H9 (cell line): ENCODE measurements at regions not wholly inside any gene's neighbourhood (a gene's known extent, or its start where the extent isn't known, plus 50 kb on each side); places are given as distances from the start of the nearest gene placed in this dataset.

ENCODE experiments used
- DNase-seq: peaks from one replicate; pipeline ENCODE4 v3.0.0-alpha.2; 2017
- H2AFZ ChIP-seq: one replicate; pipeline ENCODE4 v1.6.1; 2013; ENCODE audit warnings: mild to moderate bottlenecking, low read length, control low read depth, moderate library complexity
- H2AK5ac ChIP-seq: 2 replicates; pipeline ENCODE4 v1.6.1; 2013; ENCODE audit warnings: low read length, control low read depth, mixed read lengths; ENCODE audit not compliant: insufficient read length
- H2BK120ac ChIP-seq: one replicate; pipeline ENCODE4 v1.6.1; 2013; ENCODE audit warnings: low read depth, mild to moderate bottlenecking, low read length, control low read depth, inconsistent platforms; ENCODE audit not compliant: poor library complexity, severe bottlenecking
- H2BK12ac ChIP-seq: 2 replicates; pipeline ENCODE4 v1.6.1; 2013; ENCODE audit warnings: low read length, control low read depth, mixed read lengths, low read depth; ENCODE audit not compliant: insufficient read length
- H2BK15ac ChIP-seq: 2 replicates; pipeline ENCODE4 v1.6.1; 2013; ENCODE audit warnings: low read depth, low read length, control low read depth
- H2BK20ac ChIP-seq: one replicate; pipeline ENCODE4 v1.6.1; 2013; ENCODE audit warnings: low read depth, mild to moderate bottlenecking, low read length, control low read depth, inconsistent platforms; ENCODE audit not compliant: poor library complexity, severe bottlenecking
- H2BK5ac ChIP-seq: 2 replicates; pipeline ENCODE4 v1.6.1; 2013; ENCODE audit warnings: low read length, control low read depth, mixed read lengths; ENCODE audit not compliant: insufficient read length
- H3K14ac ChIP-seq: 2 replicates; pipeline ENCODE4 v1.6.1; 2013; ENCODE audit warnings: low read length, control low read depth; ENCODE audit not compliant: insufficient read depth
- H3K18ac ChIP-seq: 2 replicates; pipeline ENCODE4 v1.6.1; 2013; ENCODE audit warnings: low read depth, mild to moderate bottlenecking, mixed read lengths, low read length, control low read depth; ENCODE audit not compliant: insufficient read length
- H3K23ac ChIP-seq: 2 replicates; pipeline ENCODE4 v1.6.1; 2013; ENCODE audit warnings: low read length, control low read depth, mixed read lengths, low read depth; ENCODE audit not compliant: insufficient read length
- H3K23me2 ChIP-seq: 2 replicates; pipeline ENCODE4 v1.6.1; 2013; ENCODE audit warnings: low read depth, mild to moderate bottlenecking, mixed read lengths, low read length, control low read depth; ENCODE audit not compliant: insufficient read length, poor library complexity, severe bottlenecking
- H3K27ac ChIP-seq: 2 replicates; pipeline ENCODE4 v1.5.1; 2013; ENCODE audit warnings: low read length, control low read depth, mixed read lengths, low read depth; ENCODE audit not compliant: insufficient read length
- H3K27me3 ChIP-seq: 2 replicates; pipeline ENCODE4 v1.6.1; 2013; ENCODE audit warnings: low read length, control low read depth, inconsistent platforms; ENCODE audit not compliant: insufficient read depth
- H3K4ac ChIP-seq: 2 replicates; pipeline ENCODE4 v1.6.1; 2013; ENCODE audit warnings: low read depth, mild to moderate bottlenecking, control low read depth, inconsistent platforms, low read length, moderate library complexity
- H3K4me1 ChIP-seq: 2 replicates; pipeline ENCODE4 v1.6.1; 2013; ENCODE audit warnings: low read length, control low read depth, inconsistent platforms; ENCODE audit not compliant: insufficient read depth
- H3K4me2 ChIP-seq: 2 replicates; pipeline ENCODE4 v1.6.1; 2013; ENCODE audit warnings: low read length, control low read depth, mixed read lengths; ENCODE audit not compliant: insufficient read length, insufficient read depth
- H3K56ac ChIP-seq: 2 replicates; pipeline ENCODE4 v1.6.1; 2013; ENCODE audit warnings: low read depth, mild to moderate bottlenecking, mixed read lengths, low read length, control low read depth; ENCODE audit not compliant: insufficient read length
- H3K79me1 ChIP-seq: 2 replicates; pipeline ENCODE4 v1.6.1; 2013; ENCODE audit warnings: low read depth, mild to moderate bottlenecking, moderate library complexity, low read length, control low read depth, inconsistent platforms; ENCODE audit not compliant: insufficient read depth, poor library complexity, severe bottlenecking
- H3K79me2 ChIP-seq: 2 replicates; pipeline ENCODE4 v1.6.1; 2013; ENCODE audit warnings: low read length, control low read depth, inconsistent platforms; ENCODE audit not compliant: insufficient read depth
- H3K9ac ChIP-seq: 2 replicates; pipeline ENCODE4 v1.6.1; 2013; ENCODE audit warnings: low read length, control low read depth, mixed read lengths; ENCODE audit not compliant: insufficient read length; ENCODE audit errors: extremely low read depth
- H3K9me3 ChIP-seq: one replicate; pipeline ENCODE4 v1.6.1; 2013; ENCODE audit warnings: low read depth, low read length, inconsistent platforms; ENCODE audit not compliant: control insufficient read depth
- H3T11ph ChIP-seq: one replicate; pipeline ENCODE4 v1.6.1; 2013; ENCODE audit warnings: mild to moderate bottlenecking, low read length, control low read depth, inconsistent platforms
- H4K20me1 ChIP-seq: one replicate; pipeline ENCODE4 v1.6.1; 2013; ENCODE audit not compliant: control insufficient read depth, insufficient read length, insufficient read depth
- H4K5ac ChIP-seq: 2 replicates; pipeline ENCODE4 v1.6.1; 2013; ENCODE audit warnings: low read depth, mild to moderate bottlenecking, mixed read lengths, low read length, control low read depth; ENCODE audit not compliant: insufficient read length
- H4K8ac ChIP-seq: replicated peaks from 2 replicates; pipeline ENCODE4 v1.6.1; 2013; ENCODE audit warnings: low read length, control low read depth, mixed read lengths, low read depth; ENCODE audit not compliant: insufficient read length
- H4K91ac ChIP-seq: 2 replicates; pipeline ENCODE4 v1.6.1; 2013; ENCODE audit warnings: low read depth, mild to moderate bottlenecking, moderate library complexity, mixed read lengths, low read length, control low read depth; ENCODE audit not compliant: insufficient read length
- H3K27ac Mint-ChIP-seq, 3 experiments: 2 replicates in 2 of 3; 3 replicates in 1 of 3; pipeline ENCODE4 v1.8.0; 2020 to 2021; ENCODE audit warnings: mixed read lengths in 3 of 3, mild to moderate bottlenecking in 1 of 3, moderate library complexity in 1 of 3
- H3K27me3 Mint-ChIP-seq: 2 replicates; pipeline ENCODE4 v1.8.0; 2021; ENCODE audit warnings: low read depth, mild to moderate bottlenecking, moderate library complexity, mixed read lengths
- H3K36me3 Mint-ChIP-seq, 3 experiments: 2 replicates in 2 of 3; 3 replicates in 1 of 3; pipeline ENCODE4 v1.8.0; 2020 to 2021; ENCODE audit warnings: low read depth in 3 of 3, mixed read lengths in 3 of 3; ENCODE audit not compliant: insufficient read depth in 1 of 3
- H3K4me1 Mint-ChIP-seq, 2 experiments: 2 replicates each; pipeline ENCODE4 v1.8.0; 2020; ENCODE audit warnings: mixed read lengths in 2 of 2
- H3K4me3 Mint-ChIP-seq, 2 experiments: 2 replicates in 1 of 2; 3 replicates in 1 of 2; pipeline ENCODE4 v1.8.0; 2020 to 2021; ENCODE audit warnings: mild to moderate bottlenecking in 2 of 2, mixed read lengths in 2 of 2, moderate library complexity in 1 of 2
- H3K9me3 Mint-ChIP-seq, 2 experiments: 2 replicates in 1 of 2; 3 replicates in 1 of 2; pipeline ENCODE4 v1.8.0; 2020; ENCODE audit warnings: mild to moderate bottlenecking in 2 of 2, mixed read lengths in 2 of 2, moderate library complexity in 1 of 2
- CTCF ChIP-seq: fragments of 200-600 bp; sonication (generic); conservative IDR thresholded peaks from 3 replicates; pipeline ENCODE4 v1.8.0; 2021; ENCODE audit warnings: antibody characterized with exemption, mild to moderate bottlenecking
- WGBS: extraction: QIAGEN DNeasy Blood & Tissue Kit; methylation state at CpG from one replicate; pipeline ENCODE4 v1.1.7; 2013; ENCODE audit warnings: missing lambda C conversion rate, low lambda C conversion rate, mixed read lengths; ENCODE audit not compliant: insufficient read length; ENCODE audit errors: extremely low coverage; 5-methylcytosine and 5-hydroxymethylcytosine counted together

- Histone ChIP-seq H2AFZ (no peak overlapping the region), H3K56ac (no peak overlapping the region), H4K91ac (no peak overlapping the region), H3K4ac (no peak overlapping the region), H3K14ac (no peak overlapping the region), H3K23ac (no peak overlapping the region), H4K8ac (no peak overlapping the region), H2BK15ac (no peak overlapping the region), H3K27ac (no peak overlapping the region), H3K4me1 (no peaks in the 10 kb centered on the region), H2BK120ac (no peak overlapping the region), H3K23me2 (no peaks in the 10 kb centered on the region), H4K20me1 (no peaks in the 10 kb centered on the region), H3K18ac (no peak overlapping the region), H3K9me3 (no peaks in the 10 kb centered on the region), H3K79me2 (no peaks in the 10 kb centered on the region), H2AK5ac (no peak overlapping the region), H3K4me2 (no peak overlapping the region), H3K9ac (no peak overlapping the region), H2BK20ac (no peak overlapping the region), H2BK5ac (no peak overlapping the region), H3K79me1 (no peaks in the 10 kb centered on the region), H2BK12ac (no peak overlapping the region), H3T11ph (no peak overlapping the region), H4K5ac (no peak overlapping the region), H3K27me3 (no peaks in the 10 kb centered on the region)
- no peaks in the 10 kb centered on the region for H3K36me3 Mint-ChIP-seq
- no peaks in the 10 kb centered on the region for H3K27me3 Mint-ChIP-seq
- TF ChIP-seq CTCF = no peak
- no peak for DNase-seq
- no peak overlapping the region for H3K27ac Mint-ChIP-seq
- no peaks in the 10 kb centered on the region for H3K4me1 Mint-ChIP-seq
- no CpG with 5 or more reads among the region's 1 CpG for WGBS
- H3K9me3 Mint-ChIP-seq = no peaks in the 10 kb centered on the region; a peak in 1 of 5 replicates
- H3K4me3 Mint-ChIP-seq = no peak overlapping the region
Observed at GRCh38 chr21:19031953-19032352, 628.4 kb upstream of the TMPRSS15 start.
